NCI-H1105 (cell line): ENCODE measurements at regions not wholly inside any gene's neighbourhood (a gene's known extent, or its start where the extent isn't known, plus 50 kb on each side); places are given as distances from the start of the nearest gene placed in this dataset.
A peak's percentile ranks its signal among the peaks of the same experiment; 100 is the strongest.

Source experiments
- DNase-seq: peaks from one replicate; lab custom pipeline; 2025; lab: John Stamatoyannopoulos, UW

DNA sequence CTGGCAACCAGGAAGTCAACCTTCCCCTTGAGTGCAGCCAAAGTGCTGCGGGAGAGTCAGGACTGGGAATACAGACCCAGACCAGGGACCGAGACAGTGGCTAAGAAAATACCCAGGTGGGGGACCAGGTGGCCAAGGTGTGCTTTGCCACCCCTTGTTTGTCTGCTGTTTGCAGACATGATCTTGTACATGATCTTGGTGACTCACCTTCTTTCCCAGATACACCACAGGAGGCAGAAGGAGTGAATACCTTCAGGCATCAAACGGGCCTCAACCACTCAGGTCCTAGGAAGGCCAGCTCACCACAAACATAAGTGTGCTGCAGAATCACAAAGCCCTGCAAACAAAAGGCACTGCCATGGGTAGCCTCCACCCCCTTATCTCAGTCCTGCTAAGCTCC is 62.0 kb downstream of the CNGA2 start:
- DNase-seq, result no peak

DNA sequence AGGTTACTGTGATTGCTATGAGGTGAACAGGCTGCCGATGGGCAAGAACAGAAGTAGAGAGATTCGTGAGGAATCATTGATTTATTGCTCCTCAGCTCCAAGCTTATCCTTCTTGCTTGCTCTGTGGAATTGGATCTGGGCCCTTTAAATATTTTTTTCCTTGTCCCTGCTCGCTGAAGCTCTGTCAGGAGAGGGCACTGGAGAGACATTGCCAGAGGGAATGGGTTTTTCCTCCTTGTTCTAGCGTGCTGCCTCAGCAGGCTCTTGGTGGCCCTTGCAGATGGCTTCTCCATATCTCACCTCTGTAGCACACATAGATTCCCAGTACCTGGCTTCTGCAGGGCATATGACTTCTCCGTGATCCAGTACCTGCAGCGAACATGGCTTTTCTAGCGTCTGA is 67.4 kb downstream of the CNGA2 start:
- no peak for DNase-seq

DNA sequence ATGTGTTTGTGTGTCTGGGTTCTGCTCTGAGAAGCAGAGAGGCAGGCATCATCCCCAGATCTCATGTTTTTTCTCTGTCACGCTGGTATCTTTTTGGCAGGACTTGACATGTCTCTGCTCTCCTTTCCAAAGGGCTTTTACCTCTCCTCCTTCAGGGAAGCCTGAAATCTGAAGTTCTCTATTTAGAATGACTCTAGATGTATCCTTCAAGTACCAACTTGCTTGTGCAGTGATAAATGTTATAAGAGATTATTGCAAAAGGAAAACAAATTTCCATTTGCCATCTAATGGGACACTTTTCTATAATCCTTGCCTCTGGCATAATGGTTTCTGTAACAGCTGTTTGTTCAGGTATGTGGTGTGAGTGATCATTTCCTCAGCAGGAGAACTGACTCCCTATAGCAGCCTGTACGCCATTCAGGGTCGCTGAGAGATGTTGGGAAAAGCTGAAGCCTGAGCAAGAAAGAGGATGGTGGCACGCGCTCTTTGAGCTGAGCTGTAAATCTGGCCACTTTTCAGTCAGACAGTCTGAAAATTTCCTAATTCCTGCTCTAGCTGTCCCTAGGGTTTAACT is 72.5 kb downstream of the CNGA2 start:
- no peak for DNase-seq

DNA sequence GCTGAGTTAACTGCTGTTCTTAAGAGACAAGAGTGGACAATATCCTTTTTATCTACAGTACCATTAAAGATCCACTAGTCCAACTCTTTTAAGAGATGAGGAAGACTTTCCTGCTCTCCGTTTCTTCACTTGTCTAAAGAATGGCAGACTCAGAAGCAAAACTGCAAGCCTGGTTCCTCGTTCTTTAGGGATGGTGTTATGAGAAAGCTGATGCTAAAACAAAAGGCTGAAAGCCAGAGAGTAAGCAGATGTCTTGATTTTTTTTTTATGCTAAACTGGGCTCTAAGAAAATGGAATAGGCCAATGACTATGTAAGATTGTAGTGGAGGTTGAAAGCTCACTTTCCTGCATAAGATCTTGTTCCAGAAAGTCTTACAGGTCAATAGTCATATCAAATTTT is 78.1 kb downstream of the CNGA2 start:
- no peak for DNase-seq

DNA sequence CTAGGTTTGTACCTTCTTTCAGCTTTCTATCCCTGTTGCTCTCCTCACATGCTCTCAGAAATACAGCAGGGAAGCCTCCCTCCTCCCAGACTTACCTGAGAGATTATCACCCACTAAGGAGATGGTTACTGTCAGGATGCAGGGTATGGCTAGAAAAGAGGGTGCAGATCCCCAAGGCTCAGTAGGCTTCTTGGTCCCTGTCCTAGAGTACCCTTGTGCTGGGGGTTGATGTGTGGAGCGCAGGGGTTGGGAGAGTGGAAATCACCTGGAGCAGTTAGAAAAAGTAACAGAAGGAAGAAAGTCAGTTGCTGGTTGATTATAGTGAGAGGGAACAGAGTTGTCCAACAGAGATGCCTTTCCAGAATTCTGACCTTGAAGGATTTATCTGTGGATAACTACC is 80.2 kb downstream of the CNGA2 start:
- no peak for DNase-seq

DNA sequence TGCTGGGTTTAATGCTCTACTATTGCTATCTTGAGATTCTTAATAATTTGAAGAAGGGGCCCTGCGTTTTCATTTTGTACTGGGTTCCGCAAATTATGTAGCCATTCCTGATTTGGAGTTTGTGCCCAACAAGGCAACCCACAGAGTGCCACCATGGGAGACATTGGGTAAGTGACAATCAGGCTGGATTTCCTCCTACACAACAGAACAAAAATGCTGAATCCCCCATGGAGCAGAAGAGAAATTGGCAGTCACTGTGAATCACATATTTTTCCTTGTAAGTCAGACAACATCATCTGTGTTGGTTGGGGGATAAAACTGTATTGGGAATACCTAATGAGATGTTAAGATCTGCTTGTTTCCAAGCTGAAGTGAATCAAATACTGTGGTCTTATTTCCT is 80.9 kb downstream of the CNGA2 start:
- no peak for DNase-seq

DNA sequence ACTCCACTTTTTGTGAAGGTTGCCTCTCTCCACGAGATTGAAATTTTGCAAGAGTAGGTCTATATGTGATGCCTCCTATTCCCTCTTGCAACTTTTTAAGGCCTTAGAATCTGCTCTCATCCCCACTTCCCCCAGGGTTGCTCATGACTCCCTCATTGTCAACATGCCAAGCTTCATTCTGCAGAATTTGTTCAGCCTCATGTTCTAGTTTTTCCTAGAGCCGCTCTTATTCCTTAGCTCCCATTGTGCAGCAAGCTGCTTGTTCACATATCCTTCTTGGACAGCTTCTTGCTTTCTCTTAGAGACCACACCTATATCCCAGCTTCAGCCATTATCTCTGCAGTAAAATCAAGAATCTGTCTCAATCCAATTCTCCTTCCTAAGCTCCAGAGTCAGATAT is 82.4 kb downstream of the CNGA2 start:
- DNase-seq, result no peak

DNA sequence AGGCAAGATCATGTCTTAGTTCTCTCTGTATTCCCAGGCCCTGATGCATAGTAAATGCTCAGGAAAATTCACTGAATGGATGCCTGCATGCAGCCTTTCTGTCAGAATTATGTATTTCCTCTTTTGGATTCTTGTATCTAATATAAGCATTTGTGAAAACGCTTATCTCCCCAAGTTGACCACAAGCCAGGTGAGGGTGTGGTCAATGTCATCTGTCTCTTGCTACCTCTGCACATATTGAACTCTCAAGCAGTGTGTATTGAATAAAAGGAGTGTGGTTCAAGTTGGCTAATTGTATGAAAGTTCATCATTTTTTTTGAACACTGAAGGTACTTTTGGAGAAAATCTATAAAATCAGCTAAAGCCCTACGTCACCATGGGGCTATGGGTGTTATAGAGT is 84.3 kb downstream of the CNGA2 start:
- no peak for DNase-seq

DNA sequence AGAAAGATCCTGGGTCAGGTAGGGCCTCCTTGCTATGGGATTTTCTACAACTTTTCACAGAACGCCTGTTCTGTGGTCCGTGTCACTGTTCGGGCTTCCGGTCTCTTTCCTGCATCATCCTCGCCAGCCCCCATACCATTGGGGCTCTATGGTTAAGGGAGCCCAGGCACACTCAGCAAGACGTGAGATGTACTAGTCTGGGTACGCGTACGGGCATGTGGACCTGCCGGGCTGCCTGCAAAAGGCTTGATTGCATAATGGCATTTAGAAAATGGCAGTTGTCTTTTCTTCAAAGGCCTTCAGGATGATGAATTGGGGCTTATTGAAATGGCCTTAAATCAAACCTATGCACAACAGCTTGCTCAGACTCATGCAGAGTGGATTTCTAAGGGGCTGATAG is 86.7 kb downstream of the CNGA2 start:
- no peak for DNase-seq

DNA sequence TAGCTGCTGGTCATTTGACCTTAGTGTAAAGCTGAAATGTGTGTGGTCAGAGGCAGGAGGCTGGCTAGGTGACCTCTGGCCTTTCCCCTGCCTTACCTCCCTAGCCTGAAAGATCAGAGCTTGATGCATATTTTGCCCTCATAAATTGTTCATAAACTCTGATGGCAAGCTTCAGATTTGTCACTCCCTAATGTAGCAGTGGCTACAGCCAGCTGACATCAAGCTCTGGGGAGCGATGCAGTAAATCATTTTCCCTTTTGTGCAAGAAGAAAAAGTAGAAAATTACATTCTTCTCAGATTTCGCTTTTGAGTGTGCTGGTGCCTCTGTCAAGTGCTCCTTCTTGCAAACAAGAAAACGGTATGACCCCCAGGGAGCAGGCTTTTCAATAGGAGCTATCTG is 87.7 kb upstream of the MAGEA4 start:
- DNase-seq, result no peak

DNA sequence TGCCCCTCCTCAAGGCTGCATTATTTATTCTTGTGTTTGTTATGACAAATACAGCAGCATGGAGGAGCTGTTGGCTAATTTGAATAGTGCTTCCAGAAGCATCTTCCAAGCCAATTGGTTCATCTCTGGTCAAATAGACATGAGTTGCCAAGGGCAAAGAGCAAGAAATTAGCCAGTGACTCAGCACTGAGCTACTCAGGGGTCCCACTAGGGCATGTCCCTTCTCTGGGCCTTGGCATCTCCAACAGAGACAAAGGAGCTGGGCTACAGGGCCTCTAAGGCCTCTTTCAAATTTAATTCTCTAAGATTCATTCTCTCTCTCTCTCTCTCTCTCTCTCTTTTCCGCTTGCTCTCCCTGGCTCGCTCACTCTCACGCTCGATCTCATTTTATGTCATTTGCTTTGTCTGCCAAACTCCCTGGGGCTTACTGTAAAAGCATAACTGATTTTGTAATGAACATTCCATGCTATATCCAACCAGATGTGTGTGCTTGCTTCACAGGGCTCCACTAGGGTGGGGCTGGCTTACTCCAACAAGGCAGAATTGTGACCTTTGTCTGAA is 86.7 kb upstream of the MAGEA4 start:
- DNase-seq, result no peak

DNA sequence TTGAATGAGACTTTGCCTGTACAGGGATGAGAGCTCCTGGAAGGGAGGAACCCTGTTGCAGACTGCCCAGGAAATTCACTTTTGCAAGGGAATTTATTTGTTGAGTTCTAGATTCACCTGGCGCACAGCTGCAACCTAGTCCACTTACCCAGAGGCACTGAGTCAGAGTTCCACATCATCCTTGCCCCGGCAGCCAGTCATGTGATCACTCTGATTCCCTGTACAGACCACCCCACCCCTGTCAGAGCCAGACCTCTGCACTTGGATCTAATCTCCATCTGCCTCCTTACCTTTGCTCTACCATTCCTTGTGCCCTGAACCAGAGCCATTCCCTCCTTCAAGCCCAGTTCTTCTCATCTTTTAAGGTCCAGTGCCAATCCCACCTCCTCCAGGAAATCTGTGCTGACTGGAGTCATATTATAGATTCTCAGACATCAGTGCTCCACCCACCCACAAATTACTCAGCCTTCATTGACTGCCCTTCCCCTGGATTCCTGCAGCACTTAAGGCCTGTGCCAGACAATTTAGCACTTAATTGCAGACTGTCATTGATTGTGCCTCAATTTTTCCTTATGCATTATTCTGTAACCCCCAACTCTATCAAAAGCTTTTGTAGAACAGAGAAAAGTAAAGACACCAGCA is 84.1 kb upstream of the MAGEA4 start:
- no peak for DNase-seq

DNA sequence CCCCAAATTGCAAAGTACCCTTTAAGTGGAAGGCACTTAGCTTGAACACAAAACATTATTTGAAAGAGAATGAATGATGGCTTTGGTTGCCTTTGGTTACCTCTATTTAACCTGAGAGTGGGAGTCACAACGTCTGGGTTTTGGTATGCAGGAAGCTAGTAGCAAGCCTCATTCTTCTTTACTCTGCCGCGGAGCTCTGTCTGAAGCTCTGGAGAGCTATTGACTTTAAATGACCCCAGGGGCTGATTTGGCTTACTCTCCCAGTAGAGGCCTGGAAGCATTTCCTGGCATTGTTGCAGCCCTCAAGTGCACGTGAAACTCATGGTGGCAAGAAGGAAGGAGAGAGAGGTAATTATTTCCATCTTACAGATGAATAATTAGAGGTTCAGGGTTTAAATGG is 81.8 kb upstream of the MAGEA4 start:
- peak; percentile 61 for DNase-seq

DNA sequence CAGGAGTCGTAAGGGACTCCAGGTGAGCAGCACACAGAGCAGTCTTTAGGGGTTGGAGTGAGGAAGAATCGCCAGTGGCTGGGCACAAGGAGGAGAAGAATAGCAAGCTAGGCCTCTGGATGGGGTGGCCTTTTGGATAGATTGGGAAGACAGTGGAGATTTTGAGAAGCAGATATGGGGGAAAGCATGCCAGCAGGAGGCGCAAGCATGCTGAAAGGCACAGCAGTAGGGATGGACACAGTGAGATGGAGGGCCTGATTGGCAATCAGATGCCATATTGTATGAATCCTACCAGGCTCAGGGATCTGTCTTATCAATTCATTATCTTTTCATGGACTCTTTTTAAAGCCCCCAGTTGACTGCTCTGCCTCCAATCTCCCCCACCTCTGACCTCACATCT is 60.4 kb upstream of the MAGEA4 start:
- no peak for DNase-seq

DNA sequence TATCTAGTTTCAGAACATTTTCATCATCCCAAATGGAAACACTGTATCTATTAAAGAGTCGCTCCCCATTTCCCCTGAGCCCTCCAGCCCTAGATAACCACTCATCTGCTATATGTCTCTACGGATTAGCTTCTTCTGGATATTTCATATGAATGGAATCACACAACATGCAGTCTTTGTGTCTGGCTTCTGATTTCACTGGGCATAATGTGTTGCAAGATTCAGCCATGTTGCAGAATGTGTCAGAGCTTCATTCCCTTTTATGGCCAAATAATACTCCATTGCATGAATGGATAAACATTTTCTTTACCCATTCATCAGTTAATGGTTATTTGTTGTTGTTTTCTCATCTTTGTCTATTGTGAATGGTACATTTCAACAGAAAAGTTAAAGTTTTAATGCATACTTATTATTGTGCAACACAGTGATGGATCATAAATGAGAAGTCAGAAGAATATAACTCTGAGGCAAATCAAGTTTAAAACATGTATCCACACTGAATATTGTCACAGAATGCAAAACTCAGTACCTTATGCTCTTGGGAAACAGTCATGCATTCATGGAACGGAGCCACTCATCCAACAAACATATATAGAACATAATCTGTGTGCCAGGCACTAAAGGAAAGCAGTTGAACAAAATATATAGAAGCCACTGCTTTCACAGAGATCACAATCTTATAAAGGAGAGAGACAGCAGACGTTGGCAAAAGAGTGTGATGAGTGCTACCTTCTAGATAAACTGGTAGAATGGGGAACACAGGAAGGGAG is 57.8 kb upstream of the MAGEA4 start:
- DNase-seq, result no peak

DNA sequence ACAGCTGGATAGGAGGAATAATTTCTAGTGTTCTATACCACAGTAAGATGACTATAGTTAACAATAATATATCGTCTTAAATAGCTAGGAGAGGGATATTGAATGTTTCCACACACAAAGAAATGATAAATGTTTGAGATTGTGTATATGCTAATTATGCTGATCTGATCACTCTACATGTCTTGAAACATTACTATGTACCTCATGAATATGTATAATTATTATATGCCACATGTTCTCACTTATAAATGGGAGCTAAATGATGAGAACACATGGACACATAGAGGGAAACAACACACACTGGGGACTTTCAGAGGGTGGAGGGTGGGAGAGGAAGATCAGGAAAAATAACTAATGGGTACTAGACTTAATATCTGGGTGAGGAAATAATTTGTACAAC is 53.2 kb upstream of the MAGEA4 start:
- DNase-seq, result no peak

DNA sequence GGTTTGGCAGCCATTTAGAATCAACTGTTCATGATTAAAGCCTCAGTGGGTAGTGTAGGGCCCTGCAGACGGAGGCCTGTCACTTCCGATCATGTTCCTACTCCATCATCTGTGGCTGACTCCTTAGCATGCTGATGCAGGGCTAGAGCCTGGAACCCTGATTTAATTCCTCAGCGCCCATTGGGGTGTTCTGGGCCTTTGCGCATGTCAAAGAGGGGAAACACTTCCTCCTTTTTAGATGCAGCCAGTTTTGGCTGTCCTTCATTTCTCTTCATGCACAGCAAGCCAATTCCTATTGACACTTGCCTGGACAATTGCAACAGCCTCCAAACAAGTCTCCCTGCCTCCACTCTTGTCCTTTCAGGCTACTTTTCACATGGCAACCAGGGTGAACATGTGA is 51.9 kb upstream of the MAGEA4 start:
- no peak for DNase-seq
